ENCODE measurements at regions not wholly inside any gene's neighbourhood (a gene's known extent, or its start where the extent isn't known, plus 50 kb on each side); places are given as distances from the start of the nearest gene placed in this dataset.

GRCh38 chr2:225763711-225764110, 364.2 kb downstream of the NYAP2 start:
- Histone ChIP-seq H3K27me3 (ENCODE audit: control insufficient read depth in 4 of 4, insufficient read depth in 4 of 4, low read length in 3 of 4) (no peaks in the 10 kb centered on the region), H3K4me1 (ENCODE audit: control insufficient read depth in 4 of 4, insufficient read depth in 4 of 4, low read length in 3 of 4) (no peaks in the 10 kb centered on the region), H3K9me3 (ENCODE audit: control insufficient read depth in 4 of 4, low read length in 3 of 4) (no peaks in the 10 kb centered on the region), H3K27ac (ENCODE audit: low read depth in 1 of 2, low read length in 2 of 2) (no peak overlapping the region), H3K9ac (ENCODE audit: low read depth in 1 of 2, low read length in 2 of 2) (no peak overlapping the region), H3K4me3 (ENCODE audit: low read depth in 1 of 3, low read length in 3 of 3) (no peak overlapping the region), H3K36me3 (ENCODE audit: control insufficient read depth in 4 of 4, insufficient read depth in 3 of 4, low read depth in 1 of 4, low read length in 3 of 4) (no peaks in the 10 kb centered on the region)
- no peak for DNase-seq (ENCODE audit: low spot score)
- 72% methylated on average over 2 of the region's 2 CpGs for WGBS
- TF ChIP-seq EGR1 (IDR thresholded peaks at IDR 0.05; ENCODE audit: low read depth in 2 of 2) (no peak), MAX (IDR thresholded peaks at IDR 0.05) (no peak), HNF4A (conservative IDR thresholded peaks at IDR 0.05) (no peak), FOXA1 (IDR thresholded peaks at IDR 0.05) (no peak), REST (IDR thresholded peaks at IDR 0.05) (no peak), CTCF (IDR thresholded peaks at IDR 0.05; ENCODE audit: low read depth, low read length, missing input control) (no peak), SP1 (IDR thresholded peaks at IDR 0.05) (no peak), HNF4G (IDR thresholded peaks at IDR 0.05) (no peak), NR2F2 (IDR thresholded peaks at IDR 0.05) (no peak), YY1 (IDR thresholded peaks at IDR 0.05) (no peak), ZBTB33 (IDR thresholded peaks at IDR 0.05) (no peak), ATF3 (IDR thresholded peaks at IDR 0.05) (no peak), RAD21 (IDR thresholded peaks at IDR 0.05) (no peak), JUND (IDR thresholded peaks at IDR 0.05) (no peak), GABPA (IDR thresholded peaks at IDR 0.05 in 1 of 2, conservative IDR thresholded peaks at IDR 0.05 in 1 of 2) (no peak)

GRCh38 chr2:225761396-225761795, 361.9 kb downstream of the NYAP2 start:
- WGBS: 84% methylated on average over 2 of the region's 2 CpGs
- Histone ChIP-seq H3K9ac (ENCODE audit: low read depth in 1 of 2, low read length in 2 of 2) (no peak overlapping the region), H3K4me1 (ENCODE audit: control insufficient read depth in 4 of 4, insufficient read depth in 4 of 4, low read length in 3 of 4) (no peaks in the 10 kb centered on the region), H3K27me3 (ENCODE audit: control insufficient read depth in 4 of 4, insufficient read depth in 4 of 4, low read length in 3 of 4) (no peaks in the 10 kb centered on the region), H3K27ac (ENCODE audit: low read depth in 1 of 2, low read length in 2 of 2) (no peak overlapping the region), H3K4me3 (ENCODE audit: low read depth in 1 of 3, low read length in 3 of 3) (no peak overlapping the region), H3K36me3 (ENCODE audit: control insufficient read depth in 4 of 4, insufficient read depth in 3 of 4, low read depth in 1 of 4, low read length in 3 of 4) (no peaks in the 10 kb centered on the region), H3K9me3 (ENCODE audit: control insufficient read depth in 4 of 4, low read length in 3 of 4) (no peaks in the 10 kb centered on the region)
- DNase-seq (ENCODE audit: low spot score): no peak
- no peak for TF ChIP-seq ZBTB33 (IDR thresholded peaks at IDR 0.05)
- no peak for TF ChIP-seq RXRA (IDR thresholded peaks at IDR 0.05)
- no peak for TF ChIP-seq GABPA (IDR thresholded peaks at IDR 0.05 in 1 of 2, conservative IDR thresholded peaks at IDR 0.05 in 1 of 2)
- no peak for TF ChIP-seq FOXA2 (IDR thresholded peaks at IDR 0.05)
- TF ChIP-seq JUND (IDR thresholded peaks at IDR 0.05): no peak
- no peak for TF ChIP-seq REST (IDR thresholded peaks at IDR 0.05)
- TF ChIP-seq EGR1 (IDR thresholded peaks at IDR 0.05; ENCODE audit: low read depth in 2 of 2): no peak

All from liver (tissue), 8 donors.